Activated naive CD8-positive, alpha-beta T cell treated with anti-CD3 and anti-CD28 coated beads, Interleukin-2, amount 50 U/mL, for 24 hours (primary cell): ENCODE measurements at regions not wholly inside any gene's neighbourhood (a gene's known extent, or its start where the extent isn't known, plus 50 kb on each side); places are given as distances from the start of the nearest gene placed in this dataset.

Source experiments
- ATAC-seq: fragments of 150-1000 bp; cut with Tn5 transposase; one replicate; pipeline ENCODE4 v1.10.0; 2021
- DNase-seq: peaks from one replicate; pipeline ENCODE4 v3.0.0; 2021
- H3K27ac Mint-ChIP-seq: one replicate; pipeline ENCODE4 v1.8.0; 2021; ENCODE audit warnings: mild to moderate bottlenecking, mixed read lengths
- H3K27me3 Mint-ChIP-seq: one replicate; pipeline ENCODE4 v1.8.0; 2021; ENCODE audit warnings: mixed read lengths
- H3K36me3 Mint-ChIP-seq: one replicate; pipeline ENCODE4 v1.8.0; 2021; ENCODE audit warnings: low read depth, mixed read lengths
- H3K4me1 Mint-ChIP-seq: one replicate; pipeline ENCODE4 v1.8.0; 2021; ENCODE audit warnings: mixed read lengths
- H3K4me3 Mint-ChIP-seq: one replicate; pipeline ENCODE4 v1.8.0; 2021; ENCODE audit warnings: mild to moderate bottlenecking, moderate library complexity, mixed read lengths
- H3K9me3 Mint-ChIP-seq: one replicate; pipeline ENCODE4 v1.8.0; 2021; ENCODE audit warnings: mixed read lengths

GRCh38 chr2:206845877-206846276 lies 80.5 kb downstream of the FASTKD2 start:
- no peak overlapping the region for H3K4me3 Mint-ChIP-seq
- H3K27ac Mint-ChIP-seq, result no peak overlapping the region
- no peak for DNase-seq
- H3K4me1 Mint-ChIP-seq, result no peaks in the 10 kb centered on the region
- no peaks in the 10 kb centered on the region for H3K9me3 Mint-ChIP-seq
- no peaks in the 10 kb centered on the region for H3K27me3 Mint-ChIP-seq
- no peak for ATAC-seq
- no peaks in the 10 kb centered on the region for H3K36me3 Mint-ChIP-seq

- DNase-seq (no peak), ATAC-seq (no peak)
- H3K36me3 Mint-ChIP-seq, result no peaks in the 10 kb centered on the region
- no peaks in the 10 kb centered on the region for H3K4me1 Mint-ChIP-seq
- H3K27ac Mint-ChIP-seq, result no peak overlapping the region
- H3K4me3 Mint-ChIP-seq, result no peak overlapping the region
- no peaks in the 10 kb centered on the region for H3K9me3 Mint-ChIP-seq
- no peaks in the 10 kb centered on the region for H3K27me3 Mint-ChIP-seq
These were observed 80.9 kb downstream of the FASTKD2 start for GRCh38 chr2:206846331-206846730.

DNA sequence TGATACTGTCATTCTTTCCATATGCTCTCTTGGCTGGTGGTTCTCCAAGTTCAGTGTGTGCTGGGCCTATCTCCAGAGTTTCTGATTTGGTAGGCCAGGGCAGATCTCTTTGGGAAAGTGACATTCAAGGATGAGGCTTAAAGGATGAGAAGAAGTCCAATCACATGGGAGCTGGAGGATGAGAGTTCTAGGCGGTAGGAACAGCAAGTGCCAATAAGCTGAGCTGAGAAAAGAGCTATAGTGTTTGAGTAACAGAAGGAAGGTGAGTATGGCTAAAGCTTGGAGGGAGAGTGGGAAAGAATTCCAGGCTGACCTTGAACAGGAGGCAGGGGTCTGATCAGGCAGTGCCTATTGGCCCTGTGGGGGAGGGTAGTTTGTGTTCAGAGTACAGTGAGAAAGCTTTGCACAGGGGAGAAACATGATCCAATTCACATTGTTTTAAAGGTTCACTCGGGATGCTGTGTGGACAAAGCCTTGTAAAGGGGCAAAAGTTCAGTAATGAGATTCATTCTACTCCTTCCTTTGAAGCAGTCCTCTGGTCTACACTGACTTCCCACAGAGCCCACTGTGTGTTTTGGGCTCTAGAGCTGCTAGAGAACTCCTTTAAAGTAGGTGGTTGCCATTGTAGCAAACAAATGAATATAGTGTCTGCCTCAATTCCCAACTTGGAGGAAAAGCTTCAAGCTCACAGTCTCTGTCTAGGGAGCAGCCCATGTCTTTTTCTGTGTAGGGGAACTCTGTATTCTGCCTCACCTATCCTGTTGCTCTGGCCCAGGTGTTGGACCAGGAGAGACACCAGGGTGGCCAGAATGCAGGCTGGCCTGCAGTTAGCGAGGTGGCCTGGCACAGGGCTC lies 81.8 kb downstream of the FASTKD2 start:
- H3K4me3 Mint-ChIP-seq, result no peak overlapping the region

GRCh38 chr2:206850369-206850768 lies 85.0 kb downstream of the FASTKD2 start:
- no peaks in the 10 kb centered on the region for H3K9me3 Mint-ChIP-seq
- ATAC-seq (no peak), DNase-seq (no peak)
- no peak overlapping the region for H3K27ac Mint-ChIP-seq
- H3K4me1 Mint-ChIP-seq, result no peaks in the 10 kb centered on the region
- no peak overlapping the region for H3K4me3 Mint-ChIP-seq
- no peaks in the 10 kb centered on the region for H3K27me3 Mint-ChIP-seq
- no peaks in the 10 kb centered on the region for H3K36me3 Mint-ChIP-seq

More for the DNA sequence above, 81.8 kb downstream of the FASTKD2 start:
- Mint-ChIP-seq H3K27ac (no peak overlapping the region), H3K4me1 (no peaks in the 10 kb centered on the region), H3K27me3 (no peaks in the 10 kb centered on the region), H3K9me3 (no peaks in the 10 kb centered on the region), H3K36me3 (no peaks in the 10 kb centered on the region)
- DNase-seq (no peak), ATAC-seq (no peak)

- Mint-ChIP-seq H3K27ac (no peak overlapping the region), H3K9me3 (no peaks in the 10 kb centered on the region), H3K4me3 (no peak overlapping the region), H3K4me1 (no peaks in the 10 kb centered on the region), H3K36me3 (no peaks in the 10 kb centered on the region), H3K27me3 (no peaks in the 10 kb centered on the region)
- ATAC-seq (no peak), DNase-seq (no peak)
These were observed 86.1 kb downstream of the FASTKD2 start for GRCh38 chr2:206851521-206851920.

DNA sequence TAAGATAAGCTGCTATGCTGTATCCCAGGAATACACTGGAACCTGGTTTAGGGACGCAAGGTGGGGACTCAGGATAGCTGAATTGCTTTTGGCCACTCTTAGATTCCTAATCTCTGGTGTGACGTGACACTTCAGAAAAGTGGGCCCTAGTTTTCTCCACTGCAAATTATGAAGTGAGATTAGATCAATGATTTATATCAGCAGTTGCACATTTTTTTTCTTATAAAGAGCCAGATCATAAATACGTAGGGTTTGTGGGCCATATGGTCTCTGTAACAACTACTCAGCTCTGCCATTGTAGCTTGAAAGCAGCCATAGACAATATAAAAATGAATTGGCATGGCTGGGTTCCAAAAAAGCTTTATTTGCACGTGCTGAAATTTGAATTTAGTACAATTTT lies 85.4 kb upstream of the CPO start:
- H3K4me3 Mint-ChIP-seq, result no peak overlapping the region
- peaks cover 8% of the 10 kb centered on the region for H3K4me1 Mint-ChIP-seq
- H3K27me3 Mint-ChIP-seq, result no peaks in the 10 kb centered on the region
- no peak for DNase-seq
- no peak overlapping the region for H3K27ac Mint-ChIP-seq
- no peaks in the 10 kb centered on the region for H3K9me3 Mint-ChIP-seq
- ATAC-seq, result no peak
- H3K36me3 Mint-ChIP-seq, result no peaks in the 10 kb centered on the region

- Mint-ChIP-seq H3K36me3 (no peaks in the 10 kb centered on the region), H3K9me3 (no peaks in the 10 kb centered on the region), H3K4me3 (no peak overlapping the region), H3K4me1 (peaks cover 19% of the 10 kb centered on the region), H3K27ac (no peak overlapping the region), H3K27me3 (no peaks in the 10 kb centered on the region)
- ATAC-seq (no peak), DNase-seq (no peak)
These were observed 83.5 kb upstream of the CPO start for GRCh38 chr2:206855585-206856433.

DNA sequence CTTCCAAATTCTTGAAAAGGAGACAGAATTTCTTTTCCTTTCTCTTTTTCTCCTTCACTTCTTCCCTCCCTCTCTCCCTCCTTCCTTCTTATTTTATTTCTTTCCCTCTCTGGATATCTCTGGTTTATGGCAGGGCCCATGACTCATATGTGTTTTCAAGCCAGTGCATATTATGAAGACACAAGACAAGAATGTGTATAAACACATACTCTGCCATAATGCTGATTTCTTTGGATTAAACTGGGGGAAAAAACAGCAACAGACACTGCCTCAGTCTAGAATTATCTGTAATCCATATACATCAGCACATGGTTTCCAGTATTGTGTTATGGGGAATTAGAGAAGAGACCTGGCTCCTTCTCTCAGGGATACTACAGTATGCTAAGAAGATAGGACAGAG lies 82.8 kb upstream of the CPO start:
- Mint-ChIP-seq H3K36me3 (no peaks in the 10 kb centered on the region), H3K27ac (no peak overlapping the region), H3K4me3 (no peak overlapping the region), H3K27me3 (no peaks in the 10 kb centered on the region), H3K9me3 (no peaks in the 10 kb centered on the region), H3K4me1 (peaks cover 19% of the 10 kb centered on the region)
- DNase-seq (no peak), ATAC-seq (no peak)

DNA sequence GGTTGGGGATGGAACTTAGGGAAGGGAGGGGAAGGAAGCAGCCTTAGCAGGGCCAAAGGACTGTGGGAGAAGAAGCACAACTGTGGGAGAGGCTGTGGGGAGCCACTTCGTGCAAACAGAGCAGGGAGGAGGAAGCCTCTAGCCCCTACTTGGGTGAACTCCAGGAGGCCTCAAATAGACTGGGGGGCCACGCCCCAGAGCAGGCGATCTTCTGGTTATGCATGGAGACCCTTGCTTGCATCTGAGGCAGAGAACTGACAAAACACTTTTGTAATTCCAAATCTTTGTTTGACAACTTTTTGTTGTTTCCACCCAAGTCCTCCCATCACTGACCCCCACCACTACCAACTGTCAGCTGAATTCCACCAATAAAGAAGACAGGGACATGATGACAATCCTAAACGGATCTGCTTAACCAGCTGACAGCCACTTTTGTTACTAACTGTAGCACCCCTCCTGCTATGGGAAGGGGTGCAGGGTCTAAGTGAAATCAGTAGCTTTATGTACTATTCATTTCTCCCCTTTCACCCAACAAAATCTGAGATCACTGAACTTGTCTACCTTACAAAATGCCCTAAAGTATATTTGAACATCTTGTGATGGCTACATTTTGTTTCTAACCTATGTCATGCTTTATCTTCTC lies 80.5 kb upstream of the CPO start:
- DNase-seq, result no peak
- Mint-ChIP-seq H3K27me3 (no peaks in the 10 kb centered on the region), H3K9me3 (no peaks in the 10 kb centered on the region), H3K27ac (no peak overlapping the region), H3K36me3 (no peaks in the 10 kb centered on the region), H3K4me1 (peaks cover 19% of the 10 kb centered on the region), H3K4me3 (no peak overlapping the region)
- ATAC-seq, result no peak

DNA sequence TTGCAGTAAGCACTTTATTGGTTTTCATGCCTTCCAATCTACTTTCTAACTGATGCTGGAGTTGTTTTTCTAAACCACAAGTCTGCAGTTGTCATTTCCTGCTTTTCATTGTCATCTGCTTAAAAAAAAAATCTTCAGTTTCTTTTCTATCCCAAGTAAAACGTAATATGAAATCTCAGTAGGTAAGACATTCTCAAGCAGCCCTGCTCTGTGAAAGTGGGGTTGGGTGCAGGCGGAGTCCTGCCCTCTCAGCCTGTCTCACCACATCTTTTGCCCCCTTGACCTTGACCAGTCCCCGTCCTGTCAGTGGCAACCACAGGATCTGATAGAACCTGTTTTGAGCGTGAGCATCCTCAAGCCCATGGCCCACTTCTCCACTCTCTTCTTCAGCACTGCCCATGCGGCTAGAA lies 80.0 kb upstream of the CPO start:
- DNase-seq (no peak), ATAC-seq (peak; percentile 28)
- H3K4me3 Mint-ChIP-seq, result peak overlapping the region; percentile 46
- peaks cover 19% of the 10 kb centered on the region for H3K4me1 Mint-ChIP-seq
- no peaks in the 10 kb centered on the region for H3K36me3 Mint-ChIP-seq
- no peaks in the 10 kb centered on the region for H3K27me3 Mint-ChIP-seq
- H3K27ac Mint-ChIP-seq, result peak overlapping the region; percentile 33
- H3K9me3 Mint-ChIP-seq, result no peaks in the 10 kb centered on the region

- Mint-ChIP-seq H3K4me3 (no peak overlapping the region), H3K36me3 (no peaks in the 10 kb centered on the region), H3K27ac (no peak overlapping the region), H3K9me3 (no peaks in the 10 kb centered on the region), H3K27me3 (no peaks in the 10 kb centered on the region), H3K4me1 (peaks cover 17% of the 10 kb centered on the region)
- no peak for DNase-seq
- no peak for ATAC-seq
These were observed 76.1 kb upstream of the CPO start for GRCh38 chr2:206863196-206863595.

GRCh38 chr2:206863716-206864115 lies 75.6 kb upstream of the CPO start:
- no peak for DNase-seq
- H3K4me3 Mint-ChIP-seq, result no peak overlapping the region
- no peaks in the 10 kb centered on the region for H3K9me3 Mint-ChIP-seq
- H3K4me1 Mint-ChIP-seq, result peaks cover 12% of the 10 kb centered on the region
- no peaks in the 10 kb centered on the region for H3K36me3 Mint-ChIP-seq
- ATAC-seq, result no peak
- H3K27me3 Mint-ChIP-seq, result no peaks in the 10 kb centered on the region
- no peak overlapping the region for H3K27ac Mint-ChIP-seq

GRCh38 chr2:206867006-206867405 lies 72.3 kb upstream of the CPO start:
- H3K27ac Mint-ChIP-seq, result no peak overlapping the region

DNA sequence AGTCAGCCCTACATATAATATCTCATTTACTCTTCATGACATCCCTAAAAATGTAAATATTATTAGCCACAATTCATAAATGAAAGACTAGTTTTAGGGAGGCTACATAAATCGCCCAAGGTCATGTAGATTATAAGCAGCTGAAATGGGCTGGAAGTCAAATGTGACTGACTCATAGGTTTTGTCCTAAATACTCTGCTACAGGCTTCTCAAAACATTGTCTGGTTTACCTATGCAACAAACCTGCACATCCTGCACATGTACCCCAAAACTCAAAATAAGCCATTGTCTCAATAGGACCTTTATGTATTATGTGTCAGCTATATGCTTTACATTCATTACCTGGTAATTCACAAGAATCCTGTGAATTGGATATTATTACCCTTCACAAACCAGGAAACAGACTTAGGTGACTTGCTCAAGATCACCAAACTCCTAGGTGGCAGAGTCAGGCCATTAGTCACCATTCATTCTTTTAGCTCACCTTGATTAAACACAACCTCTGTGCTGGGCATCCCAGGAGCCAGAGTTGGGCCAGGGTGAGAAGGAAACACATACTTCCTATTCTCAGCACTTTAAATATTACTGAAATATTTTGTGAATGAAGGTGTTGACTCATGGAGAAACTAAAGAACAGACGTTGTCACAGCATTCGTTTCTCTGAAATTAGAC lies 69.4 kb upstream of the CPO start:
- H3K4me1 Mint-ChIP-seq, result no peaks in the 10 kb centered on the region
- no peaks in the 10 kb centered on the region for H3K9me3 Mint-ChIP-seq
- H3K27ac Mint-ChIP-seq, result no peak overlapping the region
- no peak for DNase-seq
- no peak overlapping the region for H3K4me3 Mint-ChIP-seq
- no peaks in the 10 kb centered on the region for H3K36me3 Mint-ChIP-seq
- no peak for ATAC-seq
- no peaks in the 10 kb centered on the region for H3K27me3 Mint-ChIP-seq

More at GRCh38 chr2:206867006-206867405, 72.3 kb upstream of the CPO start:
- DNase-seq (no peak), ATAC-seq (no peak)
- no peaks in the 10 kb centered on the region for H3K9me3 Mint-ChIP-seq
- no peak overlapping the region for H3K4me3 Mint-ChIP-seq
- no peaks in the 10 kb centered on the region for H3K4me1 Mint-ChIP-seq
- H3K36me3 Mint-ChIP-seq, result no peaks in the 10 kb centered on the region
- H3K27me3 Mint-ChIP-seq, result no peaks in the 10 kb centered on the region
